Epithelial cell of esophagus (primary cell): ENCODE measurements at regions not wholly inside any gene's neighbourhood (a gene's known extent, or its start where the extent isn't known, plus 50 kb on each side); places are given as distances from the start of the nearest gene placed in this dataset.

ENCODE experiments used
- DNase-seq: peaks from one replicate; pipeline ENCODE4 v3.0.0; 2010; ENCODE audit warnings: low read depth
- H3K4me3 ChIP-seq: 2 replicates; pipeline ENCODE4 v1.5.1; 2011; ENCODE audit warnings: mild to moderate bottlenecking, low read length, control low read depth
- CTCF ChIP-seq: IDR thresholded peaks from 2 replicates; pipeline ENCODE4 v1.5.1; 2011; ENCODE audit warnings: low read depth, mild to moderate bottlenecking, low read length, control low read depth, inconsistent platforms; ENCODE audit not compliant: insufficient read depth; ENCODE audit errors: missing control alignments

GRCh38 chrX:114162068-114162735, 421.7 kb upstream of the HTR2C start:
- no peak for TF ChIP-seq CTCF
- no peak for DNase-seq
- no peak overlapping the region for H3K4me3 ChIP-seq

DNA sequence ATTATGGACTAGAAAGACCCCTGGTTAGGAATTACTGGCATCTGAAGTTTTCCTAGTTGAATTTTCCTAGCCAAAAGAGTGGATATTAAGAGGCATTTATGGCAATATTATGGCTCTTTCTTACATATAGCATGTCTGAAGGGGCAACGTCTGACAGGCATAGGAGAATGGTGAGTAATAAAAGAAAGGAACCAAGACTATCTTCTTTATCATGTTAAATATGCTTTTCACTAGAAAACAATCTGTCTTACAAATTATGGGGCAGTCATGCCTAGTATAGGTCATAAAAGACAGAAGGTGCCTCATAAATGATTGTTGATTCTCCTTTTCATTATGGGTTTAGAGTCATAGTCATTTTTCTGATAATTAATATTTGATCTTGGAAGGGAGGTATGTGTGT, 431.1 kb upstream of the HTR2C start:
- DNase-seq = no peak
- no peak for TF ChIP-seq CTCF

GRCh38 chrX:114152130-114152529, 431.8 kb upstream of the HTR2C start:
- no peak overlapping the region for H3K4me3 ChIP-seq
- peak; percentile 86 for DNase-seq
- TF ChIP-seq CTCF = no peak

More for the DNA sequence above, 431.1 kb upstream of the HTR2C start:
- no peak overlapping the region for H3K4me3 ChIP-seq

DNA sequence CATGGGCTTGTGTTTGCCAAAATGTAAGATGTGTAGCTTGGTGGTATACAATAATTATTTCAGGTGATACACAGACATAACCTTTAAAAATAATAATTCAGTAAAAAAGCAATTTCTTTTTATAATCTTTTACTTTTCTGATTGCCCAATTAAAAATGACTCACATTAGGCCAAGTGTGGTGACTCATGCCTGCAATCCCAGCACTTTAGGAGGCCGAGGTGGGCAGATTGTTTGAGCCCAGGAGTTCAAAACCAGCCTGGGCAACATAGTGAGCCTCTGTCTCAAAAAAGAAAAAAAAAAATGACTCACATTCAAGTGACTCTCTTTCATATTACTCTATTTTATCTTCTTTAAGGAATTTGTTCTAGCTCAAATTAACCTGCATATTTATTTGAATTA, 449.4 kb upstream of the HTR2C start:
- TF ChIP-seq CTCF = no peak
- DNase-seq = peak; percentile 59
- no peak overlapping the region for H3K4me3 ChIP-seq

DNA sequence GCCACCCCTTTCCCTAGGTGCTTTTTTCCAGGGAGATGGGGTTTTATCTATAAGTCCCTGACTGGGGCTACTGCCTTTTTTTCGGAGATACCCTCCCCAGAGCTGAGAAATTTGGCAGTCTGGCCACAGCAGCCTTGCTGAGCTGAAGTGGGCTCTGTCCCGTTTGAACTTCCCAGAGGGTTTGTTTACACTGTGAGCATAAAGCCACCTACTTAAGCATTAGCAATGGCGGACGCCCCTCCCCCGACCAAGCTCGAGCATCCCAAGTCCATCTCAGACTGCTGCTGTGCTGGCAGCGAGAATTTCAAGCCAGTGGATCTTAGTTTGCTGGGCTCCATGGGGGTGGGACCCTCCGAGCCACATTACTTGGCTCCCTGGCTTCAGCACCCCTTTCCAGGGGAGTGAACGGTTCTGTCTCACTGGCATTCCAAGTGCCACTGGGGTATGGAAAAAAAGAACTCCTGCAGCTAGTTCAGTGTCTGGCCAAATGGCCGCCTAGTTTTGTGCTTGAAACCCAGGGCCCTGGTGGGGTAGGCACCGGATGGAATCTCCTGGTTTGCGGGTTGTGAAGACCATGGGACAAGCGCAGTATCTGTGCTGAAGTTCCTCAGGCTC, 456.4 kb upstream of the HTR2C start:
- DNase-seq = no peak
- no peak for TF ChIP-seq CTCF
- H3K4me3 ChIP-seq = no peak overlapping the region

- TF ChIP-seq CTCF = no peak
- no peak overlapping the region for H3K4me3 ChIP-seq
- no peak for DNase-seq
Observed at GRCh38 chrX:114127005-114127404, 456.9 kb upstream of the HTR2C start.

GRCh38 chrX:114101081-114101480, 482.8 kb upstream of the HTR2C start:
- no peak overlapping the region for H3K4me3 ChIP-seq
- DNase-seq = no peak
- TF ChIP-seq CTCF = no peak
